ENCODE measurements at regions not wholly inside any gene's neighbourhood (a gene's known extent, or its start where the extent isn't known, plus 50 kb on each side); places are given as distances from the start of the nearest gene placed in this dataset.

DNA sequence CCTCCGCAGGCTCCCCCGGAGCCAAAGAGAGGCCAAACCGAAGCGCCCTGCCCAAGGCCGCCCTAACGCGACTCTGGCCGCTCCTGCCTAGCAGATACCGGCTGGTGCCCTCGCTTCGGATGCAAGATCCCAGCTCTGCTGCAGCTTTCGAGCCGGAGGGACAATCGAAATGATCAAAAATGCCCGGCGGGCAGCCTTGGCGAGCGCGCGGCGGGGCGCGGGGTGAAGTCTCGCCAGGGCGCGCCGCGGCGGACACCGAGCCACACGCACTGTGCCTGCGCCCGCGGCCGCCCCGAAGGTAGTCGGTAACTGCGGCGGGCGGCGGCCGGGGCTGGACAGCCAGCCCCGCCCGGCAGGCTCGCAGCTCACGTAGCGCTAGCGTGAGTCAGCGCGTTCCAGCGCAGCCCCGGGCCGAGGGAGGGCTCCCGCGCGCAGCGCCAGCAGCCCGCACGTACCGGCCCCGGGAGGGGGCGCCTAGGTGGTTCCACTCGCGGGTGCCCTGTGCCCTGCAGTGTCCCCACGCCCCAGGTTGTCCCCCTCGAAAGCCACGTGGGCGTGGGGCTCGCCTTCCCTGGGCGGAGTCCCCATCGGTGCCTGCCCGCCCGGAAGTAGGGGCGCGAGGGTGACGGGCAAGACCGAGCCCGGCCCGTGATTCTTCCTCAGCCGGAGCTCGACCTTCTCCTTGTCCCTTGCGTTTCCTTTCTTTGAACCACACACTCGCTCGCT lies 109.2 kb upstream of the EGLN3 start (continued):
- TF ChIP-seq, protein P1, sequence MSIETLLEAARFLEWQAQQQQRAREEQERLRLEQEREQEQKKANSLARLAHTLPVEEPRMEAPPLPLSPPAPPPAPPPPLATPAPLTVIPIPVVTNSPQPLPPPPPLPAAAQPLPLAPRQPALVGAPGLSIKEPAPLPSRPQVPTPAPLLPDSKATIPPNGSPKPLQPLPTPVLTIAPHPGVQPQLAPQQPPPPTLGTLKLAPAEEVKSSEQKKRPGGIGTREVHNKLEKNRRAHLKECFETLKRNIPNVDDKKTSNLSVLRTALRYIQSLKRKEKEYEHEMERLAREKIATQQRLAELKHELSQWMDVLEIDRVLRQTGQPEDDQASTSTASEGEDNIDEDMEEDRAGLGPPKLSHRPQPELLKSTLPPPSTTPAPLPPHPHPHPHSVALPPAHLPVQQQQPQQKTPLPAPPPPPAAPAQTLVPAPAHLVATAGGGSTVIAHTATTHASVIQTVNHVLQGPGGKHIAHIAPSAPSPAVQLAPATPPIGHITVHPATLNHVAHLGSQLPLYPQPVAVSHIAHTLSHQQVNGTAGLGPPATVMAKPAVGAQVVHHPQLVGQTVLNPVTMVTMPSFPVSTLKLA (conservative IDR thresholded peaks at IDR 0.05): peak; percentile 36 to 69; a peak in 2 of 4 replicates
- TF ChIP-seq ZNF232 (CRISPR knock-in tag; IDR thresholded peaks at IDR 0.05) (no peak), NR2C1 (IDR thresholded peaks at IDR 0.05) (no peak), NR2C1 (tag; IDR thresholded peaks at IDR 0.05) (no peak; the same call in 1 of the 2 replicates), BRD4 (IDR thresholded peaks at IDR 0.05) (no peak), KLF1 (tag; IDR thresholded peaks at IDR 0.05) (peak; percentile 84), HNRNPLL (IDR thresholded peaks at IDR 0.05; ENCODE audit: low read depth, low read length, poor library complexity, severe bottlenecking) (peak; percentile 68), KAT7 (CRISPR knock-in tag; IDR thresholded peaks at IDR 0.05; ENCODE audit: borderline replicate concordance) (peak; percentile 55; the same call in 1 of the 2 replicates), PHF8 (IDR thresholded peaks at IDR 0.05; ENCODE audit: borderline replicate concordance, low read length) (peak; percentile 71; the same call in 1 of the 2 replicates), MTA1 (IDR thresholded peaks at IDR 0.05; ENCODE audit: borderline replicate concordance) (peak; percentile 56; the same call in 1 of the 2 replicates), HSF4 (CRISPR knock-in tag; IDR thresholded peaks at IDR 0.05; ENCODE audit: borderline replicate concordance) (no peak), TBP (optimal IDR thresholded peaks at IDR 0.05; ENCODE audit: low read depth, low read length) (peak; percentile 57), HDAC1 (IDR thresholded peaks at IDR 0.05) (peak in 1 of 2 experiments; percentile 59; a peak in 2 of 4 replicates), LEF1 (IDR thresholded peaks at IDR 0.05) (no peak), BRF1 (IDR thresholded peaks at IDR 0.05; ENCODE audit: borderline replicate concordance, extremely low read depth, insufficient read length) (no peak), JUN (IDR thresholded peaks at IDR 0.05; ENCODE audit: borderline replicate concordance, low read depth, low read length) (peak; percentile 45; the same call in 1 of the 2 replicates), JUN (CRISPR knock-in tag; IDR thresholded peaks at IDR 0.05; ENCODE audit: borderline replicate concordance) (no peak), ZNF146 (CRISPR knock-in tag; IDR thresholded peaks at IDR 0.05; ENCODE audit: unreplicated experiment) (no peak), CREM (IDR thresholded peaks at IDR 0.05; ENCODE audit: low read depth) (peak; percentile 61), ESRRA (IDR thresholded peaks at IDR 0.05; ENCODE audit: borderline replicate concordance, low read depth) (peak; percentile 66; the same call in 1 of the 2 replicates), MYC (IDR thresholded peaks at IDR 0.05; ENCODE audit: low read depth, low read length) (peak; percentile 78; the same call in 1 of the 2 replicates), MYC (CRISPR knock-in tag; IDR thresholded peaks at IDR 0.05; ENCODE audit: borderline replicate concordance, low read depth) (no peak), TEAD1 (CRISPR knock-in tag; IDR thresholded peaks at IDR 0.05) (peak in 1 of 2 experiments; percentile 16; a peak in 1 of 4 replicates), SIN3A (IDR thresholded peaks at IDR 0.05; ENCODE audit: borderline replicate concordance in 2 of 2, control insufficient read depth in 1 of 2, low read depth in 2 of 2, low read length in 2 of 2) (0 out of 4 replicates have a peak, but pooled peaks of 1 of the 2 experiments have one; percentile 31), POLR2G (IDR thresholded peaks at IDR 0.05; ENCODE audit: low read depth, low read length) (peak; percentile 94)

All from K562 (cell line).